GM21526 (cell line): ENCODE measurements at regions not wholly inside any gene's neighbourhood (a gene's known extent, or its start where the extent isn't known, plus 50 kb on each side); places are given as distances from the start of the nearest gene placed in this dataset.
A peak's percentile ranks its signal among the peaks of the same experiment; 100 is the strongest.

Source experiments
- ATAC-seq: cut with Tn5 transposase; IDR thresholded peaks from one replicate; pipeline ENCODE4 v1.9.1; 2021; ENCODE audit warnings: moderate library complexity; ENCODE audit not compliant: unreplicated experiment, low FRiP score

- no peak for ATAC-seq
Measured at GRCh38 chr18:57991552-57991951, 52.5 kb upstream of the NEDD4L start.

DNA sequence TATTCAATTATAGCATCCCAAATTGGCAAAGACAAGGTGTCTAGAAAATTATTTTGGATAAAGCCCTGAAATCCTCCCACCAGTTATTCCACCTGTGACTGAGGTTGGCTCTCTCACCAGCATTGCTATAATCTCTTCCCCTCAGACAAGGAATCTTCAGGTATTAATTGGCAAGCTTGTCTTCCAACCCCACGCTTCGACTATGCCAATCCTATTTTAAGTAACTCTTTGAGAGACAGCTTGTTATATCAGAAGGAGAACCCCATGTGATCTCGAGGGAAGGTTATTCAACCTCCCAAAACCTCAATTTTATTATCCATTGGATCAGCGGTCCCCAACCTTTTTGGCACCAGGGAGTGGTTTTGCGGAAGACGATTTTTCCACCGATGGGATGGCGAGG is 54.5 kb upstream of the NEDD4L start:
- no peak for ATAC-seq

DNA sequence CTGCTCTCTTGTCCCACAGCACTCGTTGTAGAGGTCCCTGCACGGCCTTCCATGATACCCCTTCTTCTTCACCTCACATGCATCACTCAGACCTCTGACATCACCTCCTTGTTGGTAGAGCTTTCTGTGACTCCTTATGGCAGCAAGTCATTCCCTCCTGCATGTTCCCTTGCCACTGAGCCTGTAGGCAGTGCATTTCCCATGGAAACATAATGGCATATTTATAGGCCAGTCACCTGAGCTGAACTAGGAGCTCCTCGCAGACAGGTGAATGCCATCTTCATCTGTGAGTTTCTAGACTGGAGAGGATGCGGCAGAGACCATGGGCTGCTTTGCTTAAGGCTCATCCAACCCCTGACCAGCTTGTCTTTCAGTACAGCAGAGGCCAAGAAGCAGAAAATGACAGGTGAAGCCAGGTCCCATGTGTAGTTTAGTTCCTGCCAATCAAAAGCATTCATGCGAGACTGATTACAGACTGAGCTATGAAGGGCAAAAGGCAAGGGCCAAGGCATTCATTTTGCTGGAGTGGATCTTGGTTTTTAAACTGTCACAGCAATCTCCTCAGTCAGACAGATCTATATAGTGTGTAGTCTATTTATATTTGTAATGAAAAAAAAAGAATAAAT is 59.4 kb upstream of the NEDD4L start:
- no peak for ATAC-seq

GRCh38 chr18:57983965-57984364 is 60.1 kb upstream of the NEDD4L start:
- no peak for ATAC-seq

DNA sequence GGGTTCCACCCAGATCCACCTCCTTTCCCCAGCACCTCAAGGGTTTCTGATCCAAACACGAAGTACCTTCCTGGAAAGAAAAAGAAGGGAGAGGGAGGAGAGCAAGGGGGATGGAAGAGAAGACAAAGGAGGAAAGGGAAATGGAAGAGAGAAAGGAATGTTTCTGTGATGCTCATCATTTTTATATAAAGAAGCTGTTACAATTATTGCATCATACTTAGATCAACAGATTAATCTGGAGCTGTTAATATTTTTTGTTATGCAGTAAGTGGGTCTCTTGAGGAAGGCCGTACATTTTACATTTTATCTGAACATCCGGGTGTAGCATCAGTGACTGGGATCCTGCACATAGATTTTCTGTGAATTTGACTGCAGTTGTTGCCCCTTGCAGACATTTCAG is 60.6 kb upstream of the NEDD4L start:
- ATAC-seq, result no peak

GRCh38 chr18:57982372-57983021 is 61.5 kb upstream of the NEDD4L start:
- no peak for ATAC-seq

GRCh38 chr18:57981308-57982028 is 62.6 kb upstream of the NEDD4L start:
- no peak for ATAC-seq

- no peak for ATAC-seq
Measured at GRCh38 chr18:57980573-57981307, 63.3 kb upstream of the NEDD4L start.

DNA sequence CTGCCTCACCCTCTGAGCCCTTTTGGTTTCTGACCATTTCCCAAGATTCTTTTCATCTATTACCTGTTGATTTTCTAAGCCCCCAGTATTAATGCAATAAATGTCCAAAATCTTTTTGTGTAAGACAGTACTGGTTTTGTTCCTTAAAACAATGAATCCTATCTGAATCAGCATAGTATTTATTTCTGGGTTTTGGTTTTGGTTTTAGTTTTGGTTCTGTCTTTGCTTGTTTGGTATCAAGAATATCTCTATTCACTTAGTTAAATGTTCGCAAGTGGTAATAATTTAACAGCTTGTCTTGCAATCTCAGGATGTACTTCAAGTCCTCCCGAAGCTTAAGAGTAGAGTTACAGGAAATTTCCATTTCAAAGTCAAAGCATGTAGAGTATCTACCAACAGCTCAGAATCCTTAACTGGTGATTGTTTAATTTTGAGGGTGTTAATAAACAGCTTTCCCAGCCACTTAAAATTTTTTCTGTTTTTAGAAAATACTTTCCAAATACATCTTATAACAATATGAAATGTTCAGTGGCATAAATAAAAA is 67.7 kb upstream of the NEDD4L start:
- no peak for ATAC-seq

GRCh38 chr18:57975805-57976204 is 68.2 kb upstream of the NEDD4L start:
- no peak for ATAC-seq

DNA sequence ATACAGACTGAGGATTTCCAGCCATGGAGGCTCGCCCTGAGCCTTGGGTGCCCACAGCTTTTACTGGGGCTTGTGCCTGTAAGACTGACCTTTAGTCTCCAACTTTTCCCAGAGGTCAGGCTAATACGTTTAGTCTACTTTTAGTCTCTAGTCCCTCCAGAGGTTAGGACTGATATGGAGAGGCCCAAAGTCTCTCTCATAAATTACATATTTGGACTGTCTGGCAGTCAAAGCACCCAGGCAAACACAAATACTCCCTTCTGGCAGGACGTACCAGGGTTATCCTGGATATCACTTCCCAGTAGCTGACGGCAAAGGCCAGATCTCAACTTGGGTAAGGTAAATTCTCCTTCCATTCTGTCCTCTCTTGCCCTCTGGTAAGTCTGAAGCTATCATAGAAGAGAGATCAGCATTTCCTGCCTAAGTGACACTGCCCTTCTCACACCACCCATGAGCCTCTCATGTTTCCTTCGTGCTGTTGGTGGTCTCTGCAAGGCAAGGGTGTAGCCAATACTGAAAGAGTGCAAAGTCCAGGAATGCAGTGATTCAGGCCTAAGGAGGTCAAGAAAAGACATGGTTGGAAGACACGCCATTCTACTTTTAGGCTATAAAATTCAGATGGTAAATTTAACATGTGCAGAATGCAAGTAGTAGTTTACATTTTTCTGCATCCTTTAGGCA is 69.3 kb upstream of the NEDD4L start:
- ATAC-seq, result no peak

- no peak for ATAC-seq
Measured at GRCh38 chr18:57973889-57974288, 70.1 kb upstream of the NEDD4L start.

DNA sequence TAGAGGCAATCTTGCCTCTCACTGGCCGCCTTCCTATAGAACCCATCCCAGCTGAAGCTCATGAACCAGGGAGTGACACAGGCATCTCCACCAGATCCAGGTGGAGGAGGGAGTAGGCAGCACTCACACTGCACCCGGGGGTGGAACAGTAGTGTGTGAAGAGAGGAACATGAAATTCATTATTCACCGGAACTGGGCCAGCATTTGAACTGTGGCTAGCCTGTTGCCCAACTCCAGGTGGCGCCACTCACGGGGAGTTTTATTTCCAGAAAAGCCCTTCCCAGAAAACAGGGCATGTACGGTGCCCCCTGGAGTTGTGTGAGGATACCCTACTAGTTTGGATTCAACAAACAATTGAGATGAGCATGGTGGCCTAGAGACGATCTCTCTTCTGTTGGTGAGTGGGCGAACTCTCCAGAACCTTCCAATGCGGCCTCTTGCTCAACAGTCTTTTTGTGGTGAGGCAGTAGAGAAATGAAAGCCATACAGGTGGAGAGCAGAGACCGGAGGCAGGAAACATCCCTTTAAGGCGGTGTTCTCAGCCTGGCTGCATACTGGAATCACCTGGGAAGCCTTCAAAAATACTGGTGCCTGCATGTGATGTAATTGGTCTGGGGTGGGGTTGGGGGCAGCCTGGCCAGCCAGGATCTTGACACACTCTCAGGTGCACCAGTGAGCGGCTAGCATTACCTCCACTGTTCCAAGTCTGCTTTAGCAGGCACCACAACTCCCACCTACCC is 73.5 kb upstream of the NEDD4L start:
- ATAC-seq, result no peak

DNA sequence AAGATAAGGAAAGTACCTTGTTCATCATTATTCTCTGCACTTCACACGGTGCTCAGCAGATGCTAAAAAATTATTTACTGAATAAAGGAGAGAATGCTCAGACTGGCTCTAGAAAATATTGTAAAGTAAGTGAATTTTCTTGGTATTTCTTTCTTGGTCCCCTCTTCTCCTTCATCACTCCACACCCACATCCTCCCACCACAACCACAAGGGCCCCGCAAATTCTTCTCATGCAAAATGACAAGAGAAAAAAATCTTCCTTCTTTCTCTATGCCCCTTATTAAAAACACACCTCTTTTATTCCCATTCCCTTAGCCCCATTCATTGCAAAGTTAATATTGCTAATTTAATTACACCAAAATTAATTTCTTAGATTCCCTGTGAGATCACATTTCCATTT is 74.2 kb upstream of the NEDD4L start:
- no peak for ATAC-seq

DNA sequence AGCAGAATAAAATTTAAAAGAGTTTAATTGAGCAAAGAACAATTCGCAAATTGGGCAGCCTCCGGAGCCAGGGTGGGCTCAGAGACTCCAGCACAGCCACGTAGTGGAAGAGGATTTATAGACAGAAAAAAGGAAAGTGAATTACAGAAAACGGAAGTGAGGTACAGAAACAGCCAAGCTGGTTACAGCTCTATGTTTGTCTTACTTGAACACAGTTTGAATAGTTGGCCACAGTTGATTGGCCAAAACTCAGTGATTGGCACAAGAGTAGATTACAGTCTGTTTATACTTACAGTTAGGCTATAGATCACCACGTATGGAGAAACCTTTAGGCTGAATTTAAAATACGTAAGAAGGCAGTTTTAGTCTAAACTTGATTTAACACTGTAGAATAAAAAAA is 78.8 kb upstream of the NEDD4L start:
- ATAC-seq, result peak; percentile 68

- ATAC-seq, result no peak
Measured at GRCh38 chr18:57961876-57962505, 82.0 kb upstream of the NEDD4L start.

- no peak for ATAC-seq
Measured at GRCh38 chr18:57961411-57961810, 82.6 kb upstream of the NEDD4L start.

- no peak for ATAC-seq
Measured at GRCh38 chr18:57959278-57959677, 84.7 kb upstream of the NEDD4L start.

- no peak for ATAC-seq
Measured at GRCh38 chr18:57957210-57957609, 86.8 kb upstream of the NEDD4L start.
